Glutamatergic neuron (in vitro differentiated cells): ENCODE measurements at regions not wholly inside any gene's neighbourhood (a gene's known extent, or its start where the extent isn't known, plus 50 kb on each side); places are given as distances from the start of the nearest gene placed in this dataset.

ENCODE experiments used
- DNase-seq: peaks from one replicate; pipeline ENCODE4 v3.0.0; 2022
- H3K27ac Mint-ChIP-seq: one replicate; pipeline ENCODE4 v1.8.0; 2020; ENCODE audit warnings: mild to moderate bottlenecking, mixed read lengths, inconsistent platforms; ENCODE audit not compliant: unreplicated experiment
- H3K27me3 Mint-ChIP-seq: one replicate; pipeline ENCODE4 v1.8.0; 2020; ENCODE audit warnings: mild to moderate bottlenecking, moderate library complexity, mixed read lengths, inconsistent platforms; ENCODE audit not compliant: unreplicated experiment
- H3K36me3 Mint-ChIP-seq: one replicate; pipeline ENCODE4 v1.8.0; 2020; ENCODE audit warnings: mild to moderate bottlenecking, mixed read lengths, inconsistent platforms; ENCODE audit not compliant: unreplicated experiment
- H3K4me1 Mint-ChIP-seq: one replicate; pipeline ENCODE4 v1.8.0; 2020; ENCODE audit warnings: mild to moderate bottlenecking, low read depth, mixed read lengths, inconsistent platforms; ENCODE audit not compliant: unreplicated experiment
- H3K4me3 Mint-ChIP-seq: one replicate; pipeline ENCODE4 v1.8.0; 2020; ENCODE audit warnings: mild to moderate bottlenecking, mixed read lengths, inconsistent platforms; ENCODE audit not compliant: unreplicated experiment
- H3K9me3 Mint-ChIP-seq: one replicate; pipeline ENCODE4 v1.8.0; 2020; ENCODE audit warnings: mild to moderate bottlenecking, moderate library complexity, mixed read lengths, inconsistent platforms; ENCODE audit not compliant: unreplicated experiment
- TF ChIP-seq, protein P1 (sequence below): fragments of 200-600 bp; sonication (generic); IDR thresholded peaks from one replicate; pipeline ENCODE4 v1.5.0; 2021; ENCODE audit not compliant: partially characterized antibody, unreplicated experiment

DNA sequence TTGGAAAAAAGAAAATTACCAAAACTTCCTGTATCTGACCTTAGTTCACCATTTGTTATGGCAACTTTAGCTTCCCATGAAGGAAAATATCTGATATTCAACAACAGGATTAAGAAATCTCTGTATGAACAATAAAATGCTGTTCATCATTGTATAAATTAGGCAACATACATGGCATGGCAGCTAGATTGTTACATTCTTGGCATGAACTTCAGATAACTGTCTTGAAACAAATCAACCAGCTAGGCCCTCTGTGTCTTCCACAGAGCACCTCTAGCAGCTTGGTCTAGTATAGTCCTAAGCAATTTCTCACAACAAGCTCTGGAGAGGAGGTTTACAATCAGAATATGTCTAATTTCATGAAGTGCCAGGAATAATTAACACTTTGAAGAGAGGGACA, 105.4 kb upstream of the PCDH7 start:
- Mint-ChIP-seq H3K36me3 (no peaks in the 10 kb centered on the region), H3K27me3 (no peaks in the 10 kb centered on the region), H3K4me1 (no peaks in the 10 kb centered on the region), H3K4me3 (no peak overlapping the region), H3K9me3 (no peaks in the 10 kb centered on the region), H3K27ac (no peak overlapping the region)
- TF ChIP-seq, protein P1, sequence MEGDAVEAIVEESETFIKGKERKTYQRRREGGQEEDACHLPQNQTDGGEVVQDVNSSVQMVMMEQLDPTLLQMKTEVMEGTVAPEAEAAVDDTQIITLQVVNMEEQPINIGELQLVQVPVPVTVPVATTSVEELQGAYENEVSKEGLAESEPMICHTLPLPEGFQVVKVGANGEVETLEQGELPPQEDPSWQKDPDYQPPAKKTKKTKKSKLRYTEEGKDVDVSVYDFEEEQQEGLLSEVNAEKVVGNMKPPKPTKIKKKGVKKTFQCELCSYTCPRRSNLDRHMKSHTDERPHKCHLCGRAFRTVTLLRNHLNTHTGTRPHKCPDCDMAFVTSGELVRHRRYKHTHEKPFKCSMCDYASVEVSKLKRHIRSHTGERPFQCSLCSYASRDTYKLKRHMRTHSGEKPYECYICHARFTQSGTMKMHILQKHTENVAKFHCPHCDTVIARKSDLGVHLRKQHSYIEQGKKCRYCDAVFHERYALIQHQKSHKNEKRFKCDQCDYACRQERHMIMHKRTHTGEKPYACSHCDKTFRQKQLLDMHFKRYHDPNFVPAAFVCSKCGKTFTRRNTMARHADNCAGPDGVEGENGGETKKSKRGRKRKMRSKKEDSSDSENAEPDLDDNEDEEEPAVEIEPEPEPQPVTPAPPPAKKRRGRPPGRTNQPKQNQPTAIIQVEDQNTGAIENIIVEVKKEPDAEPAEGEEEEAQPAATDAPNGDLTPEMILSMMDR: no peak
- no peak for DNase-seq

DNA sequence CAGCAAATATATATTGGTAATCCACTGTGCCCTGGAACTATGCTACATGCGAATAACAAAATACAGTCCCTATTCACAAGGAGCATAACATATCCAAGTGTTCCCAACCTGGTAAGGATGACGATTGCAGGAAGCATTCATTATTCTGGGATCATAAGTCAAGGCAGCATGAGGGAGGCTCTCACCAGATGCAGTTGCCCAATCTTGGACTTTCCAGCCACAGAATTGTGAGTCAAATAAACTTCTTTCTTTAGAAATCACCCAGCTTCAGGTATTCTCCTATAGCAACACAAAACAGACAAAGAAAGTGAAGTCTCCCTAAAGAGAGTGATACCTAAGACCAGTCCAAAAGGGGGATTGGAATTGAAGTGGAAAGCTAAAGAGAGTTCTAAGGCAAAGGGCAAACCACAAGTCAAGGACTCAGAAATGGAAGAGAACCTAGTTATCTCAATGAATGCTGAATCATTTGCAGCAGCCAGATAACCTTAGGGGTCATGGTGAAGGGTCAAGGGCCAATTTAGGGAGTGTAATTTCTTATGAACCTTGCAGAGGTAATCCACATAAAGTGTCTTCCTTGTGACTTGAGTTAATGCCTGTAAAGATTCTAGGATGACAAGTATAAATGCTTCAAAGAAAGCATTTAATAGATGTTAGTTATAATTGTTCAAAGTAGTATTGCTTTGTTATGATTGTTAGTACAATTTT, 103.1 kb upstream of the PCDH7 start:
- no peak overlapping the region for H3K4me3 Mint-ChIP-seq
- H3K27me3 Mint-ChIP-seq: no peaks in the 10 kb centered on the region
- H3K27ac Mint-ChIP-seq: no peak overlapping the region
- H3K9me3 Mint-ChIP-seq: no peaks in the 10 kb centered on the region
- H3K4me1 Mint-ChIP-seq: no peaks in the 10 kb centered on the region
- DNase-seq: no peak
- TF ChIP-seq, protein P1: no peak
- no peaks in the 10 kb centered on the region for H3K36me3 Mint-ChIP-seq

DNA sequence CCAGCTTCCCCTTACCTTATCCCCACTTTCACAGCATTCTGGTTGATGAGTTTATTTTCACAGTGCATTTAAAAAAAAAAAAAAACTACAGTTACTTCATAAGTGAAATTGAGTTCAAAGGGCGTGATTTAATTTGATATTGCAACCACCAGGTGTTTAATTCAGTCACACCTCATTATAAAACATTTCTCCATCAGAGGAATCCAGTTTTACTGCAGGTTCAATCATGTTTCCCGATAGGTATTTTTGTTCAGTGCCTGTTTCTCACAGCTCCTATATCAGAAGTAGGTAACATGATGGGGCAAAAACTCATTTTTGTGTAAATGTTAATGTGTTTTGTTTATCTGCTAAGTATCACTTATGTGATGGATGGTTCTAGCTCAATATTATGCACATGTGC, 102.3 kb upstream of the PCDH7 start:
- no peak overlapping the region for H3K4me3 Mint-ChIP-seq
- no peak for DNase-seq
- H3K36me3 Mint-ChIP-seq: no peaks in the 10 kb centered on the region
- H3K27me3 Mint-ChIP-seq: no peaks in the 10 kb centered on the region
- H3K4me1 Mint-ChIP-seq: no peaks in the 10 kb centered on the region
- no peak overlapping the region for H3K27ac Mint-ChIP-seq
- H3K9me3 Mint-ChIP-seq: no peaks in the 10 kb centered on the region
- TF ChIP-seq, protein P1: no peak

DNA sequence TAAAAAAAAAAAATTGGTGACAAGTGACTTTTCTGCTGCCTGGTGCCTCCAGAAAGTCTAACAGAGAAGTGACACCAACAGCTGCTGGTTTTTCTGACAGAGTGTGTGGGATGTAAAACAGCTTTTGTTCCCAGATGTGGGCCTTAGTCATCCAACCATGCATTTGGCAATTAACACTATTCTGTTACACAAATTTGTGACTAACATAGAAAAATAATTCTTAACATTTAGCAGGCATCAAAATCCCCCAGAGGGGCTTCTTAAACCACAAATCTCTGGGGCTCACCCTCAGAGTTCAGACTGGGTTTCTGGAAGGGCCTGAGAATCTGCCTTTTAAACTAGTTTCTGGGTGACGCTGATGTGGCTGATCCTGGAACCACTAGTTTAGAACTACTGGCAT, 100.5 kb upstream of the PCDH7 start:
- no peak for DNase-seq
- H3K9me3 Mint-ChIP-seq: no peaks in the 10 kb centered on the region
- no peaks in the 10 kb centered on the region for H3K4me1 Mint-ChIP-seq
- no peaks in the 10 kb centered on the region for H3K27me3 Mint-ChIP-seq
- TF ChIP-seq, protein P1: no peak
- no peak overlapping the region for H3K27ac Mint-ChIP-seq
- no peak overlapping the region for H3K4me3 Mint-ChIP-seq
- no peaks in the 10 kb centered on the region for H3K36me3 Mint-ChIP-seq

DNA sequence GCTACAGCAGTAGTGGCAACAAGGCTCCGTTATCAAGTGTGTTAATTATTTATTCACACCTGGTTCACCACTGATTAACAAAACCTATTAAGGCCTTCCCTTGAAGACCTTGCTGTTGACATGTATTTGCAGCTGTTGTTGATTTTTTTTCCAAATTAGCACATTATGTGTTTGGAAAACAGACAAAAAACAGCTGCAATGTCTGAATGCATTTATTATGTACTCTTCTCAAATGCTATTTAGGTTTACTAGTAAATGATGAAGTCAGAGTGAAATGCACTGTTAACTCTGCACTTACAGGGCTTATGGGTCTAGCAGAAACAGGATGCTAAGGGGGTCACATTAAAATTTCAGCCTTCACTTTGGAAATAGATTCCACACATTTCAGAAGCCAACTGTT, 99.5 kb upstream of the PCDH7 start:
- Mint-ChIP-seq H3K4me3 (no peak overlapping the region), H3K4me1 (no peaks in the 10 kb centered on the region), H3K27me3 (no peaks in the 10 kb centered on the region), H3K36me3 (no peaks in the 10 kb centered on the region), H3K27ac (no peak overlapping the region), H3K9me3 (no peaks in the 10 kb centered on the region)
- DNase-seq: no peak
- TF ChIP-seq, protein P1: no peak
